HEK293 (cell line): ENCODE measurements at regions not wholly inside any gene's neighbourhood (a gene's known extent, or its start where the extent isn't known, plus 50 kb on each side); places are given as distances from the start of the nearest gene placed in this dataset.
A peak's percentile ranks its signal among the peaks of the same experiment; 100 is the strongest.
"Not testable (repeated sequence)": the region's sequence is repeated elsewhere in the genome, so short reads cannot be mapped to it uniquely, and the experiment has no call there.

Experiments
- CTCF ChIA-PET: fragments of 350-600 bp; formaldehyde crosslinking; extraction: SDS; loops from one replicate; lab custom pipeline; 2021; ENCODE audit warnings: antibody characterized with exemption; lab: Yijun Ruan, JAX
- POLR2A ChIA-PET: fragments of 300-600 bp; formaldehyde crosslinking; extraction: SDS; loops from one replicate; lab custom pipeline; 2020; ENCODE audit warnings: antibody characterized with exemption, inconsistent platforms; lab: Yijun Ruan, JAX
- H3K27ac ChIP-seq: fragments of 200-500 bp; sonication (Bioruptor generic); 2 replicates; pipeline ENCODE4 v1.5.1; 2014; ENCODE audit warnings: low read depth, low read length, control low read depth, inconsistent platforms; ENCODE audit errors: extremely low read depth
- H3K36me3 ChIP-seq, 2 experiments: fragments of 200-500 bp in 1 of 2; sonication (Bioruptor generic) in 1 of 2; 1 replicate in 1 of 2; 2 replicates in 1 of 2; pipeline ENCODE4 v1.5.1; 2014 to 2017; ENCODE audit warnings: inconsistent platforms in 2 of 2, low read length in 2 of 2; ENCODE audit not compliant: control insufficient read depth in 2 of 2, insufficient read depth in 1 of 2
- H3K4me1 ChIP-seq: fragments of 200-500 bp; sonication (Bioruptor generic); 2 replicates; pipeline ENCODE4 v1.5.1; 2014; ENCODE audit warnings: mild to moderate bottlenecking, low read length, inconsistent platforms; ENCODE audit not compliant: control insufficient read depth, insufficient read depth
- H3K4me3 ChIP-seq: 2 replicates; pipeline ENCODE4 v1.5.1; 2011; ENCODE audit warnings: low read depth, mild to moderate bottlenecking, control low read depth, low read length, moderate library complexity
- H3K9me3 ChIP-seq: fragments of 200-500 bp; sonication (Bioruptor generic); 2 replicates; pipeline ENCODE4 v1.5.1; 2014; ENCODE audit warnings: low read depth, low read length, inconsistent platforms; ENCODE audit not compliant: control insufficient read depth, insufficient read depth
- GFI1B ChIP-seq: fragments of 450-650 bp; formaldehyde crosslinking; IDR thresholded peaks from 2 replicates; pipeline ENCODE4 v1.5.1; 2016; ENCODE audit warnings: missing biosample characterization, missing genetic modification characterization
- GLIS2 ChIP-seq: fragments of 450-650 bp; formaldehyde crosslinking; IDR thresholded peaks from 2 replicates; pipeline ENCODE4 v1.5.1; 2016; ENCODE audit warnings: missing biosample characterization, missing genetic modification characterization
- INSM2 ChIP-seq: fragments of 450-650 bp; formaldehyde crosslinking; IDR thresholded peaks from 2 replicates; pipeline ENCODE4 v1.5.1; 2016; ENCODE audit warnings: missing biosample characterization, missing genetic modification characterization
- PRDM1 ChIP-seq: fragments of 450-650 bp; formaldehyde crosslinking; IDR thresholded peaks from 2 replicates; pipeline ENCODE4; 2016; ENCODE audit warnings: missing biosample characterization, missing genetic modification characterization
- REPIN1 ChIP-seq: fragments of 450-650 bp; formaldehyde crosslinking; IDR thresholded peaks from 2 replicates; pipeline ENCODE4 v1.5.1; 2017; ENCODE audit warnings: missing biosample characterization, missing genetic modification characterization, low read depth
- TSHZ1 ChIP-seq: fragments of 450-650 bp; formaldehyde crosslinking; IDR thresholded peaks from 2 replicates; pipeline ENCODE4 v1.5.1; 2016; ENCODE audit warnings: missing biosample characterization, missing genetic modification characterization, borderline replicate concordance
- ZBTB48 ChIP-seq: fragments of 450-650 bp; formaldehyde crosslinking; IDR thresholded peaks from 2 replicates; pipeline ENCODE4 v1.5.1; 2016; ENCODE audit warnings: missing biosample characterization, missing genetic modification characterization
- ZBTB49 ChIP-seq: fragments of 450-650 bp; formaldehyde crosslinking; IDR thresholded peaks from 2 replicates; pipeline ENCODE4 v1.5.1; 2016; ENCODE audit warnings: missing biosample characterization, missing genetic modification characterization, low read depth
- ZFP3 ChIP-seq: fragments of 450-650 bp; formaldehyde crosslinking; IDR thresholded peaks from 2 replicates; pipeline ENCODE4 v1.5.1; 2016; ENCODE audit warnings: low read depth, missing biosample characterization, missing genetic modification characterization
- ZIC2 ChIP-seq: fragments of 450-650 bp; formaldehyde crosslinking; IDR thresholded peaks from 2 replicates; pipeline ENCODE4 v1.5.1; 2016; ENCODE audit warnings: missing biosample characterization, missing genetic modification characterization
- ZNF146 ChIP-seq: fragments of 450-650 bp; formaldehyde crosslinking; IDR thresholded peaks from 2 replicates; pipeline ENCODE4 v1.5.1; 2016; ENCODE audit warnings: missing biosample characterization, missing genetic modification characterization
- ZNF175 ChIP-seq: fragments of 450-650 bp; formaldehyde crosslinking; IDR thresholded peaks from 2 replicates; pipeline ENCODE4 v1.5.1; 2016; ENCODE audit warnings: missing biosample characterization, missing genetic modification characterization
- ZNF23 ChIP-seq: fragments of 450-650 bp; formaldehyde crosslinking; IDR thresholded peaks from 2 replicates; pipeline ENCODE4 v1.5.1; 2016; ENCODE audit warnings: missing biosample characterization, missing genetic modification characterization, borderline replicate concordance
- ZNF280D ChIP-seq: fragments of 450-650 bp; formaldehyde crosslinking; IDR thresholded peaks from 2 replicates; pipeline ENCODE4 v1.5.1; 2016; ENCODE audit warnings: missing biosample characterization, missing genetic modification characterization
- ZNF501 ChIP-seq: fragments of 450-650 bp; formaldehyde crosslinking; IDR thresholded peaks from 2 replicates; pipeline ENCODE4 v1.5.1; 2016; ENCODE audit warnings: missing biosample characterization, missing genetic modification characterization
- ZNF518A ChIP-seq: fragments of 450-650 bp; formaldehyde crosslinking; conservative IDR thresholded peaks from 2 replicates; pipeline ENCODE4 v1.5.1; 2016; ENCODE audit warnings: low read depth, missing biosample characterization, missing genetic modification characterization
- ZNF571 ChIP-seq: fragments of 450-650 bp; formaldehyde crosslinking; IDR thresholded peaks from 2 replicates; pipeline ENCODE4 v1.5.0; 2017; ENCODE audit warnings: missing biosample characterization, missing genetic modification characterization
- ZNF621 ChIP-seq: fragments of 450-650 bp; formaldehyde crosslinking; IDR thresholded peaks from 2 replicates; pipeline ENCODE4 v1.5.1; 2017; ENCODE audit warnings: missing biosample characterization, missing genetic modification characterization
- ZNF830 ChIP-seq: fragments of 450-650 bp; IDR thresholded peaks from 2 replicates; pipeline ENCODE4 v1.5.0; 2018; ENCODE audit warnings: missing biosample characterization, missing genetic modification characterization, low read depth, mild to moderate bottlenecking, moderate library complexity

GRCh38 chr9:84076384-84076783 is 95.8 kb downstream of the RMI1 start (continued):
- no peak for TF ChIP-seq TSHZ1 (tag by site-specific recombination)
- no peak for TF ChIP-seq ZNF621
- no peak for TF ChIP-seq REPIN1 (tag by site-specific recombination)
- no peak for TF ChIP-seq GFI1B (tag by site-specific recombination)
- TF ChIP-seq ZFP3 (tag by site-specific recombination) = no peak
- TF ChIP-seq ZBTB48 = no peak
- no peak for TF ChIP-seq ZBTB49 (tag by site-specific recombination)
- no peak for TF ChIP-seq ZNF830 (tag by site-specific recombination)
- no peak for TF ChIP-seq ZNF571 (tag by site-specific recombination)
- TF ChIP-seq ZNF501 (tag by site-specific recombination) = no peak
- no peak for TF ChIP-seq ZNF280D (tag by site-specific recombination)
- TF ChIP-seq ZNF175 = no peak

- H3K27ac ChIP-seq, POLR2A ChIA-PET, H3K9me3 ChIP-seq, H3K4me1 ChIP-seq, H3K4me3 ChIP-seq, CTCF ChIA-PET, H3K36me3 ChIP-seq: not testable (repeated sequence)
- TF ChIP-seq ZNF146 = peak; percentile 56; the same call in 1 of the 2 replicates
Measured at GRCh38 chr9:84077816-84078215, 97.2 kb downstream of the RMI1 start.

- H3K36me3 ChIP-seq = no peaks in the 10 kb centered on the region
- H3K27ac ChIP-seq = no peak overlapping the region
- CTCF ChIA-PET = no interaction called here
- TF ChIP-seq GLIS2 (tag by site-specific recombination) (no peak), INSM2 (tag by site-specific recombination) (no peak), PRDM1 (tag by site-specific recombination) (no peak), ZNF23 (no peak), ZIC2 (no peak), ZNF518A (no peak)
- no peaks in the 10 kb centered on the region for H3K9me3 ChIP-seq
- POLR2A ChIA-PET = no interaction called here
- H3K4me1 ChIP-seq = no peaks in the 10 kb centered on the region
- H3K4me3 ChIP-seq = no peak overlapping the region
Measured at GRCh38 chr9:84079994-84080393, 99.4 kb downstream of the RMI1 start.
